Epithelial cell of prostate (primary cell): ENCODE measurements at regions not wholly inside any gene's neighbourhood (a gene's known extent, or its start where the extent isn't known, plus 50 kb on each side); places are given as distances from the start of the nearest gene placed in this dataset.

Experiments
- DNase-seq: peaks from one replicate; pipeline ENCODE4 v3.0.0-alpha.2; 2011; ENCODE audit warnings: low read depth, low spot score
- H3K27ac ChIP-seq: fragments of 450-650 bp; 2 replicates; pipeline ENCODE4 v1.5.1; 2017; ENCODE audit warnings: mild to moderate bottlenecking

GRCh38 chr13:22137361-22138050, 466.6 kb downstream of the FGF9 start:
- no peak for DNase-seq
- no peak overlapping the region for H3K27ac ChIP-seq

- DNase-seq: no peak
- H3K27ac ChIP-seq: no peak overlapping the region
Observed at GRCh38 chr13:22138947-22139346, 468.1 kb downstream of the FGF9 start.

- DNase-seq: no peak
- no peak overlapping the region for H3K27ac ChIP-seq
Observed at GRCh38 chr13:22141716-22142115, 470.8 kb downstream of the FGF9 start.

- DNase-seq: no peak
- no peak overlapping the region for H3K27ac ChIP-seq
Observed at GRCh38 chr13:22143671-22144070, 472.8 kb downstream of the FGF9 start.

GRCh38 chr13:22144806-22145205, 473.9 kb downstream of the FGF9 start:
- H3K27ac ChIP-seq: no peak overlapping the region
- DNase-seq: no peak

GRCh38 chr13:22148187-22148586, 477.3 kb downstream of the FGF9 start:
- no peak overlapping the region for H3K27ac ChIP-seq
- no peak for DNase-seq

GRCh38 chr13:22152751-22153150, 481.9 kb downstream of the FGF9 start:
- no peak overlapping the region for H3K27ac ChIP-seq
- DNase-seq: no peak

GRCh38 chr13:22154041-22154440, 483.2 kb downstream of the FGF9 start:
- H3K27ac ChIP-seq: no peak overlapping the region
- no peak for DNase-seq

- no peak overlapping the region for H3K27ac ChIP-seq
- no peak for DNase-seq
Observed at GRCh38 chr13:22161871-22162270, 491.0 kb downstream of the FGF9 start.

- no peak overlapping the region for H3K27ac ChIP-seq
- DNase-seq: no peak
Observed at GRCh38 chr13:22162889-22163288, 492.0 kb downstream of the FGF9 start.

GRCh38 chr13:22168437-22169190, 497.7 kb downstream of the FGF9 start:
- no peak overlapping the region for H3K27ac ChIP-seq
- DNase-seq: no peak

- DNase-seq: no peak
Observed at GRCh38 chr13:22169473-22169872, 498.6 kb downstream of the FGF9 start.

GRCh38 chr13:22173610-22174009, 502.7 kb downstream of the FGF9 start:
- no peak overlapping the region for H3K27ac ChIP-seq
- DNase-seq: no peak

More at GRCh38 chr13:22169473-22169872, 498.6 kb downstream of the FGF9 start:
- no peak overlapping the region for H3K27ac ChIP-seq

- no peak for DNase-seq
- H3K27ac ChIP-seq: no peak overlapping the region
Observed at GRCh38 chr13:22175241-22175640, 504.4 kb downstream of the FGF9 start.

- H3K27ac ChIP-seq: no peak overlapping the region
- DNase-seq: no peak
Observed at GRCh38 chr13:22175815-22176214, 504.9 kb downstream of the FGF9 start.

GRCh38 chr13:22176968-22177520, 506.2 kb downstream of the FGF9 start:
- no peak overlapping the region for H3K27ac ChIP-seq
- no peak for DNase-seq

- DNase-seq: no peak
- H3K27ac ChIP-seq: no peak overlapping the region
Observed at GRCh38 chr13:22178878-22179277, 508.0 kb downstream of the FGF9 start.

- no peak for DNase-seq
- H3K27ac ChIP-seq: no peak overlapping the region
Observed at GRCh38 chr13:22187329-22187728, 516.5 kb downstream of the FGF9 start.

GRCh38 chr13:22189176-22190048, 518.5 kb downstream of the FGF9 start:
- H3K27ac ChIP-seq: no peak overlapping the region
- no peak for DNase-seq

- H3K27ac ChIP-seq: no peak overlapping the region
- DNase-seq: no peak
Observed at GRCh38 chr13:22193070-22193469, 522.2 kb downstream of the FGF9 start.
